AML-193 (cell line): ENCODE measurements at regions not wholly inside any gene's neighbourhood (a gene's known extent, or its start where the extent isn't known, plus 50 kb on each side); places are given as distances from the start of the nearest gene placed in this dataset.
"Not testable (repeated sequence)": the region's sequence is repeated elsewhere in the genome, so short reads cannot be mapped to it uniquely, and the experiment has no call there.

Source experiments
- DNase-seq, 2 experiments: peaks; one replicate each; lab custom pipeline; 2025; lab: John Stamatoyannopoulos, UW

GRCh38 chr14:97074456-97074855, 277.3 kb downstream of the VRK1 start:
- DNase-seq, result no peak

DNA sequence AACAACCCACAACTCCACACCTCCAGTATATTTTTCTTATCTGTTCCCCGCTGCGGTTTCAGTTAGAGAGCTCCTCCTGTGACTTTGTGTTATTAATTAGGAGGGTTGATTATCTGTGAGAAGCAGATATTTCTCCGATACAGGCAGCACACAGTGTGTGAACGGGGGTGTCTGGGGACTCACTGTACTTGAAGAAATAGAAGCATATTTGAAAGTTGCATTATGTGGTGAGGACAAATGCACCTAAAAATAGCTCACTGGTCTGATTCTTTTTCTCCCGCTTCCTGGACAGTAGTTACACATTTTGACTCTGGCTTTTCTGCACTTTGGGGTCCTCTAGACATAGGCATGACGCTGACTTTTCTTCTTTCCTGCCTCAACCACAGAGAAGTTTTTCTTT, 277.7 kb downstream of the VRK1 start:
- DNase-seq, result no peak

DNA sequence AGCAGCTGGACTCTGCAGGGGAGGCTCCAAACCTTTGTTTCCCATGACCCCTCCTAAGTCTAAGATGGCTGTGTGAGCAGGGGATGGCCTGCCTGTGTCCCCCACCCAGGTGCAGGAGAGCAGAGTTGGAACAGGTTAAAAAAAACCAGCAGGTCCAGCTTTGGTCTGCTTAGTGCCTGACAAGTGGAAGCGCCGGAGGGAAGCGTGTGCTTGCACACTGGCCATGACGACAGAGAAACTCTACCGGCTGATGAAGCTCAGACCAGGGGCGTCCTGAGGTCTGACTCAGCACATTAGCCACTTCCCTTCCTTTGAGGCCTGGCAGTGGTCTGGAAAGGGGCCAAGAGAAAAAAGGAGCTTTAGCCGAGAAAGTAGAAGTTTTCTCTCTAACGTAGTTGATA, 280.1 kb downstream of the VRK1 start:
- DNase-seq, result peak; percentile 83 to 84

DNA sequence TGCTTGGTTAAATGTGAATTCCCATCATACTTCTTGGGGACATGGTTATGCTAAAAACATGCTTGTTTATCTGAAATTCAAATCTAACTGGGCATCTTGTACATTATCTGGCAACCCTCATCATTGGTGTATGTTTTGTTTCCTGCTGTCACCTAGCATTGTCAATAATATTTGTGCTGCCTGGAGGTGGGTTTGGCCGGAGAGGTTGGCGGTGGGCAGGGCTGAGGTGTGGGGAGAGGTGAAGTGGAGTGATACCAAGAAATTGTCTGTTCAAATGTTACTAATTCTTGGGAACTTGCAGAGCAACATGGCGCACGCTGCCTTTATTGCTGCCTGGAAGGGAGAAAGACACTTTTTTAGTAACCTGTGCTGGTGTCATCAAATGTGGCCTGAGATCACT, 280.5 kb downstream of the VRK1 start:
- DNase-seq, result no peak

DNA sequence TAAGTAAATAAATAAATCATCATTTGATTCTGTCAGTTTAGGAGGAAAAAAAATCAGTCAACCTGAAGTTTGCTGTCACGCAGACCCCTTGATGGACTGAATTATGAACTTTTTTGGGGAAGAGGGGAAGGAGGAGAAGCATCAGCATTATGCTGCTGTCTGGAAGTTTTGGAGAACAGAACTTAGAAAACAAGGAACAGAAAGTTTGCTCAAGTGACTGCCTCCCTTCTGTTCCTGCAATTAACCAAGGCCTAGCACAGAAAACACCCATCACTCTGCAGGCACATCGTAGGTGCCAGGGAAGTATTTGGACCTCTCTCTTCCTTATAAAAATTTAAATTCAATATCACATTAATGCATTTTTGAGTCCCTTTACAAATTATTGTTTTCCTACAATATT, 283.8 kb downstream of the VRK1 start:
- no peak for DNase-seq

- no peak for DNase-seq
These were observed 298.1 kb downstream of the VRK1 start for GRCh38 chr14:97095269-97095668.

- no peak for DNase-seq
These were observed 300.1 kb downstream of the VRK1 start for GRCh38 chr14:97097296-97097695.

GRCh38 chr14:97100306-97100705, 303.1 kb downstream of the VRK1 start:
- DNase-seq, result no peak

DNA sequence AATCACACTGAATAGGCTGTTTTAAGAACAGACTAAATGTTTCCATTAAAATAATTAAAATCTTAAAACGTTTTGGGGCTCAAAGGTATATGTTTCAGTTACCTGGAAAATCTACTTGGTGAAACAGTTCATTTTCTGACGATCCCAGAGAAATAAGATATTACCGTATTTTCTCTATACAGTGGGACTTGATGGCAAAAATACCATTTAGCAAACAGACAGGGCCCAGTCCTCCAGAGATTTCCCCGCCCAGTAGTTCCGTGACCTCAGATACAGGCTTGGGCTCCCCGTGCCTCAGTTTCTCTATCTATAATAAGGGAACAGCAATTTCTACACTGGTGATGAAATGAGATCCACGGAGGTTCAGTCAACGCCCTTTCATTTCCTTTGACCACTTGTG, 304.4 kb downstream of the VRK1 start:
- no peak for DNase-seq

DNA sequence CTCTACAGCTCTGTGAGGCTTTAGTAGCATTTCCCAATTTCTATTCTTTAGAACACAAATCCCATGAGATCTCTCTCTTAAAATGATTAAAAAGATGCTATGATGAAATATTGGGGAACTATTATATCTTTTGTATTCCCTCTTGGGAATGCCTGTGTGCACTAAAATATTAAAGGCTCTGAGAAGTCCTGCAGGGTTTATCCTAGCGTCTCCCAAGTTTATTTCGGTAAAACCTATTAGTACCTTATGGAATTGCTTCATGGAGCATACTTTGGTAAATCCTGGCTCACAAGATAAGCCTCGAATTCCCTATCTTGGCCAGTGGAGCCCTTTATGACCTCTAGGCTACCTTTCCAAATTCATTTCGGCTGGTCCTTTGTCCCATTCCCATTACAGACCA, 306.8 kb downstream of the VRK1 start:
- no peak for DNase-seq

GRCh38 chr14:97106166-97106565, 309.0 kb downstream of the VRK1 start:
- no peak for DNase-seq

DNA sequence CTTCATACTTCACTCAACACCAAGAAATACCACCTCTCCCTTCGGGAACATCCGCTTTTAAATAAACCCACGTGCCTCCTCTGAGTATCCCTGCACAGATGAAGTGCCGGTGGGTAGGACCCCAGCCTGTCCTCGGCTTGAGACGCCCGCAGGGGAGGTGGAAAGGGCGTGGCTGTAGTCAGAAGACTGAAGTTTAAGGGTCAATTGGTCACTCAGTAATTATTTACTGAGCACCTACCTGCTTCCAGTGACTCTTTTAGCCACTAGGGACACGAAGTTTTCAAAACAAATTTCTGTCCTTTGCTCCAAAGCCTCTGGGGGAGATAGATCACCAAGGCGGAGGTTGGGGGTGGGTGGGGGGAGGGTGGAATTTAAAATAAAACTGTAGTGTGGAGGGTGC, 309.4 kb downstream of the VRK1 start:
- no peak for DNase-seq

GRCh38 chr14:97107080-97107479, 309.9 kb downstream of the VRK1 start:
- no peak for DNase-seq

DNA sequence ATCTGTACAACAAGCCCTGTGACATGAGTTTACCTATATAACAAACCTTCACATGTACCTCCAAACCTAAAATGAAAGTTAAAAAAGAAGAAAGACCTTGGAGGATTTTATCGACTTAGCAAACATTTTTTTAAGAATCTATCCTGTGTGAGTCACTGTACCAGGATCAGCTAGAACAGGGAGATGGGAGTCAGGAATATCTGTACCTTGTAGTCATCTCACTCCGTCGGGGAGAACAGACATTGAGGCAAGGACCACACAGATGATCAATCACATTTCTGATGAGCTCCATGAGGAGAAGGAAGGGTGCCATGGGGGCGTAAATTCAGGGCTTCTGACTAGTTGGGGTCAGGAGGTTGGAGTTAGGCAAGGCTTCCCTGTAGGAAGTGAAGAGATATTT, 310.6 kb downstream of the VRK1 start:
- DNase-seq, result no peak

DNA sequence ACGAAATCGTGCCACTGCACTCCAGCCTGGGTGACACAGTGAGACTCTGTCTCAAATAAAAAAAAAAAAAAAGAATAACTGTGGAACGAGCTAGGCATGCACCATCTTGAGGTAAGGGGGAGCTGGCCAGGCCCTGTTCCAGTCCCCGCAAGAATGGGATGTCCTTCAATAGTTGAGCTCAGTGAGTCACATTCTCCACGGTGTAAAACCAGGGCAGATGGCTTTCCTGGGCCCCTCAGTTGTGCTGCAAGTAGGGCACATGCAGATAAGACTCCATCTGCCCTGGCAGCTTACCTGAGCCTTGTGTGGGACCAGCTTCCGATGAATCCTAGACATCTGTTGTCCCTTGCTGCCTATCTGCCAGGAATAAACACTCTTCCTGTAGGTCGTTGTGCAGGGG, 312.1 kb downstream of the VRK1 start:
- DNase-seq, result no peak

DNA sequence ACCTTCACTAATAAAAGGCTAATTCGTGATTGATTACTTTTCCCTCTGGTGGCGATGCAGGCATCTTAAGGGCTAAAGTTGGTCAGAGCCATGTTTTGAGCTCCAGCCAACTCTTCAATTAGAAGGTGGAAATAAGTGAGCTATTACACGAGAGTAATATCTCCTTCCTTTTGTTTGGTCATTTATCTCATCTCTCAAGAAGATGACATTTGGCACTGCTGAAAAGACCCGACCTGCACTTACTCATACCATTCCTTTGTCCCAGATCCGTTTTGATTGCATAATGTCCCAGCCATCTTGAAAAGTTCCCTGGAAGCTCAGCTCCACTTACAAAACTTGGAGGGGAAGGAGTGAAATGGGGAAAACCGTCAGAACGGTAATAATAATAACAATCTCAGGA, 316.2 kb downstream of the VRK1 start:
- DNase-seq, result no peak

GRCh38 chr14:97116546-97116945, 319.4 kb downstream of the VRK1 start:
- no peak for DNase-seq

- DNase-seq, result no peak
These were observed 320.5 kb downstream of the VRK1 start for GRCh38 chr14:97117693-97118092.

DNA sequence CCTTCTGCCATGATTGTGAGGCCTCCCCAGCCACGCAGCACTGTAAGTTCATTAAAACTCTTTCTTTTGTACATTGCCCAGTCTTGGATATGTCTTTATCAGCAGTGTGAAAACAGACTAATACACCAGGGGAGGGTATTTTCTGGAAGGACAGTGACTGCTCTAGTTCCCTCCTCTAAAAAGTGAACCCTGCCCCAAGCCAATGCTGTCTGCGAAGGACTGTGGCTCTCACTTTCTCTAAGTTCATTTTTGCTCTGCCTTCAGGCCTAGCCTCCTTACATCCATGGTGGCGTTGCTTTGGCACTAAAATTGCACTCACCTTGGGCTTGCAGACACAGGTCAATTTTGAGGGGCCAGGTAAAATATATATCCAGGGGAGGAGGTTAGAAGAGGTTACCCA, 323.0 kb downstream of the VRK1 start:
- DNase-seq, result no peak

DNA sequence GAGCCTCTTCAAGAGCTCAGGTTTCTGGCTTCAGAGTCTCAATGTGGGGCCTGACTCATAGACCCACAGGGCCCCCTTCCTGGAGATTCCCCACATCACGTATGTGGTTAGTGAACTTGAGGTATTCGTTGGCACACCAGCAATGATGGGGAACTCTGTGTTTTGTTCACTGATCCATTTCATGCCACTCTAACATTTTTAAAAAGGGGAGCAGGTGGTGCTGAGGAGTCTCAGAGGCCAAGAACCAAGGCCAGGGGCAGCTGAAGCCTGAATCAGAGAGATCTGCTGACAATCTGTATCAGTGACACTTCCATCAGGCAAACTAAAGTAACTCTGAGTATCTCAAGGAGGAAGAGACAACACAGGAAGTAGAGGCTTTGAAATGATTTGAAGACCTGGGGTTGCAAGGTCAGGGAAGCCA, 323.4 kb downstream of the VRK1 start:
- DNase-seq, result no peak

- DNase-seq, result no peak
These were observed 332.5 kb downstream of the VRK1 start for GRCh38 chr14:97129639-97130038.

DNA sequence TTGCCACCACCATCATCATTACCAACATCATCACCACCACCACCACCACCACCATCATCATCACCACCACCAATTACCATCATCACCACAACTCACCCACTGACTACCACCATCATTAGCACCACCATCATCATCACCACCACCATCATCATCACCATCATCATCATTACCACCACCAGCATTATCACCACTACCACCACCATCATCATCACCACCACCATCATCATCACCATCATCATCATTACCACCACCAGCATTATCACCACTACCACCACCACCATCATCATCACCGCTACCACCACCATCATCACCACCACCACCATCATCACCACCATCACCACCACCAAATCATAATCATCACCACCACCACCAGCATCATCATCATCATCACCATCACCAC, 338.7 kb downstream of the VRK1 start:
- DNase-seq, result not testable (repeated sequence)

- DNase-seq, result no peak
These were observed 340.5 kb downstream of the VRK1 start for GRCh38 chr14:97137705-97138104.

DNA sequence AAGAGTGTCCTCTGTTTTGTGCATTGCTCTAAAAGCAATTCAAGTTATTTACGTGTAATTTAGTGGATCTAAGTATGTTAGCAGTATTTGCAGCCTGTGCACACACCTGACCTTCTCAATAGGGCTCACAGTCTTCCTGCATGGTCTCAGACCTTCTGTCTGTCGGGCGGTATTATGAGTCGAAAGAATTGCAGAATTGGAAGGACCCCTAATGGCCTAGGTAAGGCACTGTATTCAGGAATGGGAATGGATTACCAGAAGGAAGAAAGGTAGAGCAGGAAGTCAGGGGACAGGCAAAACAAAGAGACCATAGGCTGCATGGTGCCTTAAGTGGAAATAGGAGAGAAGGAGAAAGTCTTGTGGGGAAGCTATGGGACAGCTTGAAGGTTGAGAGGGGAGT, 341.6 kb downstream of the VRK1 start:
- no peak for DNase-seq

GRCh38 chr14:97143011-97143410, 345.8 kb downstream of the VRK1 start:
- DNase-seq, result no peak
